ENCODE measurements at regions not wholly inside any gene's neighbourhood (a gene's known extent, or its start where the extent isn't known, plus 50 kb on each side); places are given as distances from the start of the nearest gene placed in this dataset.

GRCh38 chr5:5598547-5599113 is 176.2 kb downstream of the ICE1 start:
- Histone ChIP-seq H3K36me3 (no peaks in the 10 kb centered on the region), H3K27ac (no peak overlapping the region), H3K4me1 (replicated peaks) (no peaks in the 10 kb centered on the region), H3K9me3 (no peaks in the 10 kb centered on the region), H3K27me3 (replicated peaks; ENCODE audit: insufficient read depth) (no peaks in the 10 kb centered on the region), H3K4me3 (no peak overlapping the region)
- intact Hi-C loops (cut with DNase I), result no loop called here
- no peak for TF ChIP-seq POLR2AphosphoS5 (IDR thresholded peaks at IDR 0.05)
- TF ChIP-seq, protein P1, sequence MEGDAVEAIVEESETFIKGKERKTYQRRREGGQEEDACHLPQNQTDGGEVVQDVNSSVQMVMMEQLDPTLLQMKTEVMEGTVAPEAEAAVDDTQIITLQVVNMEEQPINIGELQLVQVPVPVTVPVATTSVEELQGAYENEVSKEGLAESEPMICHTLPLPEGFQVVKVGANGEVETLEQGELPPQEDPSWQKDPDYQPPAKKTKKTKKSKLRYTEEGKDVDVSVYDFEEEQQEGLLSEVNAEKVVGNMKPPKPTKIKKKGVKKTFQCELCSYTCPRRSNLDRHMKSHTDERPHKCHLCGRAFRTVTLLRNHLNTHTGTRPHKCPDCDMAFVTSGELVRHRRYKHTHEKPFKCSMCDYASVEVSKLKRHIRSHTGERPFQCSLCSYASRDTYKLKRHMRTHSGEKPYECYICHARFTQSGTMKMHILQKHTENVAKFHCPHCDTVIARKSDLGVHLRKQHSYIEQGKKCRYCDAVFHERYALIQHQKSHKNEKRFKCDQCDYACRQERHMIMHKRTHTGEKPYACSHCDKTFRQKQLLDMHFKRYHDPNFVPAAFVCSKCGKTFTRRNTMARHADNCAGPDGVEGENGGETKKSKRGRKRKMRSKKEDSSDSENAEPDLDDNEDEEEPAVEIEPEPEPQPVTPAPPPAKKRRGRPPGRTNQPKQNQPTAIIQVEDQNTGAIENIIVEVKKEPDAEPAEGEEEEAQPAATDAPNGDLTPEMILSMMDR (IDR thresholded peaks at IDR 0.05), result no peak
- no peak for TF ChIP-seq POLR2A (IDR thresholded peaks at IDR 0.05)
- 81% methylated on average over 8 of the region's 8 CpGs for WGBS
- DNase-seq (ENCODE audit: low spot score), result no peak

GRCh38 chr5:5593391-5593790 is 170.9 kb downstream of the ICE1 start:
- intact Hi-C loops (cut with DNase I), result no loop called here
- TF ChIP-seq POLR2A (IDR thresholded peaks at IDR 0.05) (no peak), POLR2AphosphoS5 (IDR thresholded peaks at IDR 0.05) (no peak)
- TF ChIP-seq, protein P1 (IDR thresholded peaks at IDR 0.05), result no peak
- H3K36me3 ChIP-seq, result no peaks in the 10 kb centered on the region

GRCh38 chr5:5592541-5592940 is 170.1 kb downstream of the ICE1 start:
- no peaks in the 10 kb centered on the region for H3K4me1 ChIP-seq (replicated peaks)
- no peaks in the 10 kb centered on the region for H3K9me3 ChIP-seq
- TF ChIP-seq, protein P1 (IDR thresholded peaks at IDR 0.05), result no peak
- TF ChIP-seq POLR2AphosphoS5 (IDR thresholded peaks at IDR 0.05) (no peak), POLR2A (IDR thresholded peaks at IDR 0.05) (no peak)
- no peak overlapping the region for H3K4me3 ChIP-seq
- intact Hi-C loops (cut with DNase I), result no loop called here
- H3K27me3 ChIP-seq (replicated peaks; ENCODE audit: insufficient read depth), result no peaks in the 10 kb centered on the region
- DNase-seq (ENCODE audit: low spot score), result no peak
- no peak overlapping the region for H3K27ac ChIP-seq
- WGBS, result 82% methylated on average over 5 of the region's 5 CpGs
- no peaks in the 10 kb centered on the region for H3K36me3 ChIP-seq

More at GRCh38 chr5:5593391-5593790, 170.9 kb downstream of the ICE1 start:
- Histone ChIP-seq H3K27ac (no peak overlapping the region), H3K9me3 (no peaks in the 10 kb centered on the region), H3K27me3 (replicated peaks; ENCODE audit: insufficient read depth) (no peaks in the 10 kb centered on the region), H3K4me1 (replicated peaks) (no peaks in the 10 kb centered on the region), H3K4me3 (no peak overlapping the region)
- DNase-seq (ENCODE audit: low spot score), result no peak

- Histone ChIP-seq H3K4me3 (no peak overlapping the region), H3K9me3 (no peaks in the 10 kb centered on the region), H3K4me1 (replicated peaks) (no peaks in the 10 kb centered on the region), H3K27me3 (replicated peaks; ENCODE audit: insufficient read depth) (no peaks in the 10 kb centered on the region), H3K27ac (no peak overlapping the region), H3K36me3 (no peaks in the 10 kb centered on the region)
- WGBS, result 63% methylated on average over 6 of the region's 6 CpGs
- intact Hi-C loops (cut with DNase I), result no loop called here
- no peak for DNase-seq (ENCODE audit: low spot score)
- TF ChIP-seq POLR2A (IDR thresholded peaks at IDR 0.05) (no peak), POLR2AphosphoS5 (IDR thresholded peaks at IDR 0.05) (no peak)
- TF ChIP-seq, protein P1 (IDR thresholded peaks at IDR 0.05), result no peak
These were observed 169.1 kb downstream of the ICE1 start for GRCh38 chr5:5591567-5591966.

- no peaks in the 10 kb centered on the region for H3K9me3 ChIP-seq
- intact Hi-C loops (cut with DNase I), result no loop called here
- DNase-seq (ENCODE audit: low spot score), result no peak
- H3K4me3 ChIP-seq, result no peak overlapping the region
- H3K27me3 ChIP-seq (replicated peaks; ENCODE audit: insufficient read depth), result no peaks in the 10 kb centered on the region
- no peak overlapping the region for H3K27ac ChIP-seq
- no peaks in the 10 kb centered on the region for H3K36me3 ChIP-seq
- WGBS, result 94% methylated on average over 11 of the region's 12 CpGs
- TF ChIP-seq, protein P1 (IDR thresholded peaks at IDR 0.05), result no peak
- no peak for TF ChIP-seq POLR2AphosphoS5 (IDR thresholded peaks at IDR 0.05)
- no peak for TF ChIP-seq POLR2A (IDR thresholded peaks at IDR 0.05)
- no peaks in the 10 kb centered on the region for H3K4me1 ChIP-seq (replicated peaks)
These were observed 167.4 kb downstream of the ICE1 start for GRCh38 chr5:5589857-5590256.
